Fibroblast of the aortic adventitia (primary cell): ENCODE measurements at regions not wholly inside any gene's neighbourhood (a gene's known extent, or its start where the extent isn't known, plus 50 kb on each side); places are given as distances from the start of the nearest gene placed in this dataset.

Source experiments
- DNase-seq: peaks from one replicate; pipeline ENCODE4 v3.0.0-alpha.2; 2010; ENCODE audit warnings: low read depth
- H3K4me3 ChIP-seq: 2 replicates; pipeline ENCODE4 v1.5.1; 2011; ENCODE audit warnings: low read depth, mild to moderate bottlenecking, control low read depth, low read length, moderate library complexity
- TF ChIP-seq, protein P1 (sequence below): IDR thresholded peaks from 2 replicates; pipeline ENCODE4 v1.5.1; 2011; ENCODE audit warnings: mild to moderate bottlenecking, low read length, control low read depth, inconsistent platforms; ENCODE audit not compliant: insufficient read depth

DNA sequence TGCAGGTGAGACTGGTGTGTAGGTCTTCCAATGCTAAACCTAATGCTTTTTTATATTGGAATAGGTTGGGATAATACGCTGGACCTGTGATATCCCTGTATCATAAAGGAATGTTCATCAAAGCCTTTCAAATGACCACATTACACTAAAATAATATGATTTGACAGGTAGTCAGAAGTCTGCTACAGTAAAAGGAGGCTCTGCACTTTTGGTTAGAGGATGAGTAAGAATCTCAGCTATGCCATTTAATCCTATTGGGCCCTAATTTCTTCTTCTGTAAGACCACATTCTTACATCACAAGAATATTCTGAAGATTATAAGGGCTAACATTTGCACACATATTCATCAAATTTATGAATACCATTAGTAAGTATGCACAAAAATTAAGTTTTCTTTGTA, 250.5 kb upstream of the FLRT2 start:
- TF ChIP-seq, protein P1, sequence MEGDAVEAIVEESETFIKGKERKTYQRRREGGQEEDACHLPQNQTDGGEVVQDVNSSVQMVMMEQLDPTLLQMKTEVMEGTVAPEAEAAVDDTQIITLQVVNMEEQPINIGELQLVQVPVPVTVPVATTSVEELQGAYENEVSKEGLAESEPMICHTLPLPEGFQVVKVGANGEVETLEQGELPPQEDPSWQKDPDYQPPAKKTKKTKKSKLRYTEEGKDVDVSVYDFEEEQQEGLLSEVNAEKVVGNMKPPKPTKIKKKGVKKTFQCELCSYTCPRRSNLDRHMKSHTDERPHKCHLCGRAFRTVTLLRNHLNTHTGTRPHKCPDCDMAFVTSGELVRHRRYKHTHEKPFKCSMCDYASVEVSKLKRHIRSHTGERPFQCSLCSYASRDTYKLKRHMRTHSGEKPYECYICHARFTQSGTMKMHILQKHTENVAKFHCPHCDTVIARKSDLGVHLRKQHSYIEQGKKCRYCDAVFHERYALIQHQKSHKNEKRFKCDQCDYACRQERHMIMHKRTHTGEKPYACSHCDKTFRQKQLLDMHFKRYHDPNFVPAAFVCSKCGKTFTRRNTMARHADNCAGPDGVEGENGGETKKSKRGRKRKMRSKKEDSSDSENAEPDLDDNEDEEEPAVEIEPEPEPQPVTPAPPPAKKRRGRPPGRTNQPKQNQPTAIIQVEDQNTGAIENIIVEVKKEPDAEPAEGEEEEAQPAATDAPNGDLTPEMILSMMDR, result no peak
- no peak overlapping the region for H3K4me3 ChIP-seq
- DNase-seq, result no peak

DNA sequence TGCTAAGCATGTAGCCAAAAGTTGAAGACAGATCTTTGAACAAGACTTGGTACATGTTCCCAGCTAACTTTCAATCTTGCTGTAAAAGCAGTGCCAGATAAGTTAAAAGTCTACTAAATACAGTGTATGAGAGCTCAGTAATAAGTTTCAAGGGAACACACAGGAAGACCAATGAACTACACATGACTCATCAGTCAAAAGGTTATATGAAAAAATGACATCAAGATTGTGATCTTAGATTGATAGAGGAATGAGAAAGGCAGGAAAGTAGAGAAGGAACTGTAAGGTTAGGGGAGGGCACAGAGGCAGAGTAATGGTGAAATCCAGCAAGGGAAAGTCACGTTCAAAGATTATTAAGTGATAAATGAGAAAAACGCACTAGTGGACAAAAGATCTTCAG, 249.9 kb upstream of the FLRT2 start:
- DNase-seq, result no peak
- TF ChIP-seq, protein P1, result no peak
- H3K4me3 ChIP-seq, result no peak overlapping the region

DNA sequence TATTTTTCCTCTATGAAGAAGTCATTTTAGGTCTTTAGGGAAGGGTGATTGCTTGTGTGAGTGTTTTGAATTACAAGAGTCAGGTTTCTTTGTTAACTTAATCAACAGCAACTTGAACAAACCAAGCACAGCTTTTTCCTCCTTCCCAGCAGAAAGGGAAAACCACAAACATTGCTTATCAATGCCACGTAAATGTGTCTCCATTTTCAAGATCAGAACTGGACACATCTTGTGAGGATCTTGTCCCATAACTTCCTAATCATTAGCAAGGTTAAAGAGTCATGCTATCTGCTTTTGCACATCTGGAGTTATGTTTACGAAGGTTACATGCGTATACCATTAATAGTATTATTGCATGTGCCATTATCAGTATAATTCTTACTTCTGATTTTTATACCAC, 248.0 kb upstream of the FLRT2 start:
- no peak for DNase-seq
- TF ChIP-seq, protein P1, result no peak

DNA sequence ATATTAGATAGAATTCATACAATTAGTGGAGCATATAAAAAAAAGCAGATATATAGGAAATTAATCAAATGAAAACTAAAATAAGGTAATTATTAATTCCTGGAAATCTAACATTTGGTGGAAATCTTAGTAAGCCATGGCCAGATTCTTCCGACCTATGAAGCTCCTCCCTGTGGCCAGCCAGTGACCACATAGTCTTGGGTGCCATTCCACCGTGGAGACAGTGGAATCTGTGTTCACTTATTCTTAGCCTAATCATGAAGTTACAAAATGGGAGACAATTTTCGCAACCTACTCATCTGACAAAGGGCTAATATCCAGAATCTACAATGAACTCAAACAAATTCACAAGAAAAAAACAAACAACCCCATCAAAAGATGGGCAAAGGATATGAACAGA, 241.9 kb upstream of the FLRT2 start:
- H3K4me3 ChIP-seq, result no peak overlapping the region
- TF ChIP-seq, protein P1, result no peak
- no peak for DNase-seq

More for the DNA sequence above, 248.0 kb upstream of the FLRT2 start:
- no peak overlapping the region for H3K4me3 ChIP-seq

DNA sequence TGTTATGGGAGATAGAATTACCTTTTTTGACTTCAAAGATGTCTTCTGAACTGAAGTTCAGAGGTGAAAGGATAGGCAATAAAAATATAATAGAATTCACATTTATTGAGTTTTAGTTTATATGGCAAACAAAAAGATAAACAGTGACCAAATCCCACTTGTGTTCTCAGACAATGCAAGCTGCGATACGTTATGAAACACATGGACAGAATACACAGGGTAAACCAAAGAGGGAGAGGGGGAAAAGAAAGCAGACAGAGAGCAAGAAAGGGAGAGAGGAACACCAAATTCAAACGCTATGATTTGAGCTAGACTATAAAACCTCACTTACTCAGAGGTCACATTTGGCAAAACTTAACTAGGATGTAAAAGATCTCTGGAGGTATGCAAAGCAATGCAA, 238.2 kb upstream of the FLRT2 start:
- DNase-seq, result no peak
- TF ChIP-seq, protein P1, result no peak

DNA sequence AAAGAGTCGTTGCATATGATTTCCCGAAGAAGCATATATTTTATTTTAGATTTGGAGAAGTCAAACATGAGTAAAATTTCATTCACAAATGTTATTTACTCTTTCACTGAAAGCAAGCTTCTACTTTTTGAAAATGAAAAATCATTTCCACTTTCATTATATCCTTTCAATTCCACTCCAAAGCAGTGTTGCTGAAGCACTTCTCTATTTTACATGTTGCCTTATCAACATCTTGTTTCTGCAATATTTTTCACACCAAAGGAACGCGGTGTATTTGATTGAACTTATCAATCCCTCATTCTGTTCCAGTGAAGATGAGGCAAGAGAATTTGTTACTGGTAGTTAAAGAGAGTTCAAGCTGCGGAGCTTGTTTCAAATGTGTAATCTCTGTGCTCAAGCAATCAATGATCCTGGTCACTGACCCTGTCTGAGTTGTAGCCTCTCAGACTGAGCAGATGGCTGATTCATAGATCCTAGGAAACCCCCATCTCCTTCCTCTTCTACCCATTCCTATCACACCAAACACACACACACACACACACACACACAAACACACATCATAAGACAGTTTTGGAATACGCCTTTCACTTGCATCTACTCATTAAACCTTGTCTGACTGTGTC, 236.2 kb upstream of the FLRT2 start:
- DNase-seq, result no peak
- TF ChIP-seq, protein P1, result no peak
- no peak overlapping the region for H3K4me3 ChIP-seq

More for the DNA sequence above, 238.2 kb upstream of the FLRT2 start:
- no peak overlapping the region for H3K4me3 ChIP-seq

DNA sequence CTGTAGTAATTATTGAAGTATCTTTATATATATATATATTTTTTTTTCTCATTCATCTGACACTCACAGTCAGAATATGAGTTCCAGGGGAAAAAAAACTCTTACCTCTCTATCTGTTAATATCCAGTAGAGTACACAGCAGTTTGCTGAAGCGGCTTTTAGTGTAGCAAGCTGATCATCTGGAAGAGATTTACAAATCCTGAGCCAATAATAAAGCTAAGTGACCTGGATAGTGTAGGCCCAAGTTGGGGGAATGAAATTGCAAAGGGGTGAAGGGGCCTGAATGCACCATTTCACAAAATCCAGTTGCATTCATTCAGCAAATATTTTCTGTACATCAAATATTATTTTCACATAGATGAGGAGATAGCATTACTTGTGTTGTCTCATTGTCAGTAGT, 234.6 kb upstream of the FLRT2 start:
- H3K4me3 ChIP-seq, result no peak overlapping the region
- no peak for DNase-seq
- TF ChIP-seq, protein P1, result no peak
